ENCODE measurements at regions not wholly inside any gene's neighbourhood (a gene's known extent, or its start where the extent isn't known, plus 50 kb on each side); places are given as distances from the start of the nearest gene placed in this dataset.

DNA sequence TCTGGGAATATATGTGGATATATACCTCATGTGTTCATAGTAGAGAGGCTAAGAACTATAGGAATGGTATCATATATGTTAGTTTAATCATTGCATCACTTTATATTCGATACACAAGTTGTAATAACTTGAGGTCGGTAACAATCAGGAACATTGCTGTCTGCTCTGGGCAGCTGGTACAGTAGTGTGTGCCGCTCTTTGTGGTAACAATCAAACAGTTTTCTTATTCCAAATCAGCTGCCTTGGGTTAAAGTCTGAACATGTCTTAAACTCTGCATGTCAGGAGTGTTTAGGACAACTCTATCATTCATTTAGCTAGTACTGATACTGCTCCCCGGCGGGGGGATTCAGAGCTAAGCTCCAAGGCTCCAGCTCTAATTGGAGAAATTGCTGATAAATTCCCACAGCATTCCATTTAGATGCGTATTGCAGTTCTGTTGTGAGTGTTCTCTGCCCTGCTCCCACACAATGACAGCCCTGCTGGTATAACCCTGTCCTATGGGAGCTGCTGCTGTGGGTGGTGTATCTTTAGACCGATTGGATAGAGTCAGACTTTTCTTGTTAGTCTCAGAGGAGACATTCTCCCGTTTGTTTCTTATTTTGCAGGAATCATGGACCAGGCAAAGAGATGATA, 707.5 kb upstream of the FZD8 start:
- DNase-seq, result no peak

DNA sequence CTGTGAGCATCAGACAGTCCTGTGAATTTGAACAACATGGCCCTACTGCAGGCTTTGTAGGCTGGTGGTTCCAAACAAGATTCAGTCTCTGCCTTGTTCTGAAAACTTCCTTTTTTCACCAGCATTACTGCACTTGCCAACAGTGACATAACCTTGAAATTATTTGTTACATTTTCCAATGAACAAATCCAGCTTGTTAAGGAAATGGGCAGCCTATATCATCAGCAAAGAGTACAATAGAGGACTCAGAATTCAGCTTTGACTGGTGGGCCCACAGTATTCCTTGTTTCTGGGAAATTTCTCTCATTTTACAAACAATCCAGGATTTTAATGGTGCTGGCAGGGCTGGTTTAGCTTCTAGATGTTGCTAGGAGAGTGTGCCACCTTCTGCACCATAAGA, 703.7 kb upstream of the FZD8 start:
- no peak for DNase-seq

DNA sequence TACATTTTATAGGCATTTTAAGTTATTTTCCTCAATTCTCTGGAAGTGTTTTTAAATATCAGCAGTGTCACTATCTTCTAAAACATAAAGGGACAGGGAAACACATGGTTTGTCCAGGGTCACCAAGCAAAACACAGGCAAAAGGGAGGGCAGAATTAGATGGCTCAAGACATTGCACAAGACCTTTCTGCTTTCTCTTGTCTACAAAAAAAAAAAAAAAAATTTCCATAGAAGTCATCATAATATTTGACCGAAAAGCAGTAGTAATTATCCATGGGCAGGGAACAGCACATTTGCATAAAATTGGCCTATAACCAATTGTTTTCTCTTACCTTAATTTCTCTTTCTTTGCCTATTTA, 703.1 kb upstream of the FZD8 start:
- DNase-seq, result no peak

DNA sequence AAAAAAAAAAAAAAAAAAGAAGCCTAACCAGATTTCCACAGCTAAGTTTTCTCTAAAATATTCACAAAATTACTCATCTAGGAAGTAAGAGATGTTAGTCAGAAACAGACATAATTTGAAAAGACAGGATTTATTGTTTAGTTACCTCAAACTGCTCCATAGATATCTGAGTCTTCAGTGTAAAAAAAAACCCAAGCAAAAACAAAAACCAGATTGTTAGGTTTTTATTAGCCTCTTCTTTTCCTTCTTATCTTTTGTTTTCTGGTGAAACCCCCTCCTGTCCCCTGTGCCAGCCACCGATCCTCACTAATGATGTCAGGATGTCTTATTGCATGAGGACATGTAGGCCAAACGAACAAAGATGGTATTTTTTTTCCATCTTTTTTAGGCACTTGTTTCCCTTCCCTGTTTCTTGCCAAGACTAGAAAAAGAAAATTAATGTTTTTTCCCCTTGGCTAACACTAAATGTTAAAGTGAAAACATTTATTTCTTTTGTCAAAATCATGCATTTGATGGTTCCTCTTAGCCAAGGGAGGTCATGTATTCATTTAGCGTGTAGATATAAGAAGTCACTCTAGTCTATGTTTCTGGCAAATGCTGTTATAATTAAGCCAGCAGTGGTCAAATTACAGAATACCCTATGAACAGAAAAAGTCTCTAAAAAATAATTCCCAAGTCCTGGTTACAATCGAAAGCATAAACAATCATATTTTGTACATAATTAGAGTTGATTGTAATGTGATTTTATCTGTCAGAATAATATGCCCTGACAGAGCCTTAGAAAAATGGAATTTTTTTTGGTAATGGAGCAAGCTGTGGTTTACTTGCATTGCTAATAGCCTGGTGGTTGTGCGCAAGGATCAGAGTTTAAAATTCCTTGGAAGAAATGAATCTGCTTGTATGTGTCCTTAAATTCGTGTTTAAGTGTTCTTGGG, 702.4 kb upstream of the FZD8 start:
- DNase-seq, result no peak

DNA sequence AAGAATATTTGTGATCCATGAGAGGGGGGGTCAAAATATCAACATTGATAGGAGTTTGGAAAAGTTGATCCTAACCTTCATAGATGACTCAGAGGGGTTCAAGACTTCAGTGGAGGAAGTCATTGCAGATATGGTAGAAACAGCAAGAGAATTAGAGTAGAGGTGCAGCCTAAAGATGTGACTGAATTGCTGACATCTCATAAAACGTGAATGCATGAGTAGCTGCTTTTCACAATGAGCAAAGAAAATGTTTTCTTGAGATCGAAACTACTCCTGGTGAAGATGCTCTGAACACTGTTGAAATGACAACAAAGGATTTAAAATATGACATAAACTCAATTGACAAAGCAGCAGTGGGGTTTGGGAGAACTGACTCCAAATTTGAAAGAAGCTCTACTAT, 700.7 kb upstream of the FZD8 start:
- no peak for DNase-seq

DNA sequence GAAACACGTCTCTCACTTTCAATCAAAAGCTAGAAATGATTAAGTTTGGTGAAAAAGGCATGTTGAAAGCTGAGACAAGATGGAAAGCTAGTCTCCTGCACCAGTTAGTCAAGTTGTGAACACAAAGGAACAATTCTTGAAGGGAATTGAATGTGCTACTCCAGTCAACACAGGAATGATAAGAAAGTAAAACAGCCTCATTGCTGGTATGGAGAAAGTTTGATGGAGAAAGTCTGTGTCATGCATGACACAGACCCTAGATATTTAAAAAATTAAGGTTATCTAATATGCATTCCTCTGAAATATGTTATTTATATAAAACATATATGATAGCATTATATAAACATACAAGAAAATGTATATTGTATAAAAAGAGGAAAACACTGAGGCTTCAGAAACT, 699.4 kb upstream of the FZD8 start:
- no peak for DNase-seq

DNA sequence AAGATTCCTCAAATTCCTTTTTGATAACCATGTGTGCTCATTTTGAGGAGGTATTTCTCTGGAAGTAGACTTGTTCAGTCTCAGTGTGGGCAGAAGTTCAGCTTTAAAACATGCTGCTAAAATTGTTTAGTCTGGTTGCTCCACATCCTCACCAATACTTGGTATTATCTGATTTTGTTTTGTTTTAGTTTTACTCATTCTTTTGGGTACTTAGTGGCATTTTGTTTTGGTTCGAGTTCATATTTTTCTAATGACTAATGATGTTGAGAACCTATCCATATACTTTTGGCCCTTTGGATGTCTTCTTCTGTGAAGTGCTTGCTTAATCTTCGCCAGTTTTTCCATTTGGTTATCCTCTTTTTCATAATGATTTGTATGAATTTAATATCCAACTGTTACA, 694.2 kb upstream of the FZD8 start:
- DNase-seq, result no peak

DNA sequence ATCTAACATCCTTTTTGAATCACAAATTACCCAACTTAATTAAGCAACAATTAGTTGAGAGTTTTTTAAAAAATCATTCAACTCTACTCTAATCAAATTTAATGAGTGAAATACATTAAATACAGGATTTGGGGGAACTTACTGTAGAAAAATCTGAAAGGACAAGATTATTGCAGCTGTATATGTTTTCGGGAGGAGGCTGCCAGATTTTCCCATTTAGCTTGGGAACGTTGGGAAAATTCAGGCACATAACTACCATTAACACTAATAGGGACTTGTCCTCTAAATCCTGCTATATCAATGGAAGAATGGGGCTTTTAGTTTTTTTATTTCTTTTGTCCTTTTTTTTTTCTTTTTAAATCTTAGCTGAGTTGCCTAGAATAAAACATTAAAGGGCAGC, 691.4 kb upstream of the FZD8 start:
- DNase-seq, result no peak

DNA sequence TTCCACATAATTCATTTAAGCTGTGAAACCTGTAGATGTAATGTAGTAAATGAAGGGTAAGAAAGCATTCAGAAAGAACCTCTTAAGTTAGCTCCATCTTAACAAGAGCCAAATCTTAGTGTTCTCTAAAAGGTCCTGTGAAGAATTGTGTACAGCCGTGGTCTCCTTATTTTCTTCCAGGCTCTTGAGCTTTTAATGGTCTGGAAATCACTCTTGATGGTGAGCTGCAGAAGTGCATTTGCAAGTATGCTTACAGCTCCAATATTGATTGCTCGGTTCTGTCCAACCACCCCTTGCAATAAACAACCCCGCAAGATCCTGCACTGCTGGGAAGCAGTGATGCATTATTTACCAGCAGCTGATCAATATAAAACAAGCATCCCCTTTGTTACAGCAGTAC, 690.8 kb upstream of the FZD8 start:
- no peak for DNase-seq

DNA sequence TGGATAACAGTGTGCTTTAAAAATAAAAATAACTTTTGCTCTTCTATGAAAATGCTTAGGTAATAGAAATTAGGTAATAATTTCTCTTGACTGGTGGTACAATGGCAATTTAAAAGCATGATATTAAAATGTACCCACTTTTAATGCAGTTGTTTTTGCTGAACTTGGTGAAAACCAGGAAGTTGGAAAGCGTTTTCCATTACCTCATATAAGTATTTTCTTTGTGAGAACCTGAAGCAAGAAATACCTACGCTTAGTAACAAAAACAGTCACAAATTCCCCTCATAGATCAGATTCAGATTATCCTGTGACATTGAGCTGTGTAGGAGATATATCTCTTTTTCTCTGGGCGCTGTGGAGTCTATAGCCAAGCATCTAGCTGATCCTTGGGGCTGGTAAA, 689.0 kb upstream of the FZD8 start:
- DNase-seq, result no peak

DNA sequence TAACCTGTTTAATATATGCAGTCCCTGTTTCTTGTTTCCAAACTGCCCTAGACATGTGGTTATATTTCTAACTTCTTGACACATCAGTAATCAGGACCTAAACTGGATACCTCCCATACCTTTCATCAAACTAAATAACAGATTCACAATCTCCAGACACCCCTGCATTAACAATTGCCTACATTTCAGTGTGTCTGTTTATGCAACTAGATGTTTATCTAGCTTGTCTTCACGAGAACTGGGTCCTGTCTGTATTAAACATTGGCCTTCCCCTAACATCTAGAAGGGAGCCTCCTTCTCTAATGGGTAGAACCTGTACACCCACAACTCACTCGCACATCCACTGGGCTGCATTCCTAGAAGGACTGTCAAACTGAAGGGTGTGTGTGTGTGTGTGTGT, 683.7 kb upstream of the FZD8 start:
- no peak for DNase-seq

DNA sequence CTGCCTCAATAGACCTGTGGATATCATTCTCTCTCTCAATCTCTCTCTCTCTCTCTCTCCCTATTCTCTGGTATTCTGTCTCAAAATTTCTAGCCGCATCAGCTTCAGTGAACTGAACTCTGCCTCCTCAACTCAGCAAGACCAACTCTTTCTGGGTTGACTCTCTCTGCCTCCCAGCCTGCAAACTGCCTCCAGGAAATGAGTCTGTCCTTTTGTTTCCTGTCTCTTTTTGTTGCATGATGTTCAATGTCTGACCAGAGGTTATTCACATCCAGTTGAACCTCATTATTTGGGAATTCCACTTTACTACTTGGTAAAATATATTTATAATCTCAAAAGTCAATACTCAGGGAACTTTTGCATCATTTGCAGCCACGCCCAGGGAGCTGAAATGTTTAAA, 682.7 kb upstream of the FZD8 start:
- DNase-seq, result no peak

DNA sequence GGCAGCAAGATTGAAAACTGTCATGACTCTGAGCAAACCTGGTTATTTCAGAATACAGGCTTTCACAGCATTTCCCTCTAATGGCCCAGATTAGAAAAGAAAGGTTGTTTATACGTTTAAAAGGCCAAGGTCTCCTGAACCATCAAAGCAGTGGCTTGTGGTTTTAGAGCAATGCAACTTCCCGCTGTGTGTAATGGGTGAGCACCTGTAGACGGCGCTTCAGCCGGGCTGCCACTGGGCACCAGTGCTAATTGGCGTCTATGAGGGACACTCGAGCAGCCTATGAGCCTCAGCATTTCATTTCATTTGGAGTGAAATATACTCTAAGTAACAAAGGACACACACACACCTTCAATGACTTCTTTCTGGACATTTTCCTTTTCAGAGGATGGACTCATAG, 671.0 kb upstream of the FZD8 start:
- no peak for DNase-seq

DNA sequence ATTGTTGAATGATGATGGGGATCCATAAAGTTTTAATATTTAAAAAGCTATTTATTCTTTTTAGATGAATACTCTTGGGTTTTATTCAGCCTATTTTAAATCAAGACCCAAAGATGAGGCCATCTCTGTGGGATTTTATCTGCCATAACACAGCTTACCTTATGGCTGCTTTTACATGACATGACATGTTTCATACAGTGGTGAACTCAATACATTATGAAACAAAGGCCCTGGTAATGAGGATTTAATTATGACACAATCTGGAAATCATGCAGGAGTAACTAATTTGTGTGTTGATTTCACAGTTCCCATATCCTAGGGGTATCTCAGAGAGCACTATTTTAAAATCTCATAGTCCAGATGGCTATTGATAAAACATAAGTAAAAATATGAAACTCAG, 661.8 kb upstream of the FZD8 start:
- no peak for DNase-seq

DNA sequence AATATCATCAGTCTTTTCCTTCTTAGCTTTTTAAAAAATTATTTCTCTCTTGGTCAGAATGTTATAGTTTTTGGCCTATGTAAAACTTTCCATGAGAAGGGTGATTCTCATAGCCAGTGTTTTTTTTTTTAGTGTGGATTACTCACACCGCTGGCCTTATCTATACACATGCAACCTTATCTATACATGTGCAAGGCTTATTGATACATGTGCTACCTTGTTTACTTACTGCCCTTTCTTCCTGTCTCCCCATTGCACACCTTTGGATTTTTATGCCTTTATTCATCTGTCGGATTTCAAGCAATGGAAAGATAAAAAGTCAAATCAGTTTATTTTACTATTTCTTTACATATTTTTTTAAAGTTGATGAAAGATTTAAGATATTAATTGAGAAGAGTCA, 660.0 kb upstream of the FZD8 start:
- no peak for DNase-seq

DNA sequence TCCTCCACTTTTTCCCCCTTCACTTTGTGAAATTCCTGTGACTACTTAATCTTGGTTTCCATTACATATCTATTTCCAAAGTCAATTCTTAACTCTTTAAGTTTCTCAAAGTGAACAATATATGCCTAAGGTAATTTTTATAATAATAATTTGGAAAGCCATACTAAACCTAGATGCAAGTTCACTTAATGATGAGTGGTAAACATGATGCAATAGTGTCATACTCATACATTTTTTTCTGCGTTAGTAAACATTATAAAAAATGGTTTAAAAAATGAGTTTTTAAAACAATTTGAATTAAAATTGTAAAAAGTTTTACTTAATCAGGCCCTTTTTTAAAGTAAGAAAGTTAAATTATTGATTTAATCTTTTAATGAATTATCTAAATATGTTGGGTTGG, 659.4 kb upstream of the FZD8 start:
- no peak for DNase-seq

DNA sequence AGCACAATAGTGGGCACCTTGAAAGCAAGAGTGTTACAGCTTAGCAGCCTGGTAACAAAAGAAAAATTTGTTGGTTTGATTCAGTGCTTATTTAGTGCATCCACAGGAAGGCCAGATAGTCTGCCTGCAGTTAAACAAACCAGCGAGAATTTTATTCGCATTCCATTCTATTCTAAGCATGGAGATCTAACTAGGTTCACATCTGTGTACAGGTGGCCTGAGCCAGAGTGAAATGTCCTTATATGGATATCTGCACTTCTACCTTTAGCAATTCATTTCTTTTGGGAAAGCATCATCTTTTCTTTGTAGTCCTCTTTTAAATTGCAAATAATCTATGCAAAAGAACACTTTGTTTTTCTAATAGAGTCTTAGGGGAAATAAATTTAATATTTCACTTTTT, 659.0 kb upstream of the FZD8 start:
- DNase-seq, result no peak

DNA sequence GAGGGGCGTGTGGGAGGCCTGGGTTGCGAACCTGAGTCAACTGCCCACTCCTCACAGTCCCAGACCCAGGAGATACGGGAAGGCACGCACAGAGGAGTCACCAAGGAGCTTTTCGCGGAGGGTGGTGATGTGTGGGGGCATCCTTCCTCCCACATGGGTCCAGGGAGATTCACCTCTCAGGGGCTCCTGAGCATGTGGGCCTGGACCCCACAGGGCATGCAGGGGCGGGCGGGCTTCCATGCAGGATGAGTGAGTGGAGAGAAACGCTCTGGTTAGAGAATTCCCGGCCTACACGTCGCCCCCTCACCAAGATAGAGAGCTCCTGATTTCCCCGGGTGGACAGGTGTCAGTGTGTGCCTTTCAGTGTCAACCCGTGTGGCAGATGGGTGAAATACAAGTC, 641.7 kb upstream of the FZD8 start:
- DNase-seq, result no peak

DNA sequence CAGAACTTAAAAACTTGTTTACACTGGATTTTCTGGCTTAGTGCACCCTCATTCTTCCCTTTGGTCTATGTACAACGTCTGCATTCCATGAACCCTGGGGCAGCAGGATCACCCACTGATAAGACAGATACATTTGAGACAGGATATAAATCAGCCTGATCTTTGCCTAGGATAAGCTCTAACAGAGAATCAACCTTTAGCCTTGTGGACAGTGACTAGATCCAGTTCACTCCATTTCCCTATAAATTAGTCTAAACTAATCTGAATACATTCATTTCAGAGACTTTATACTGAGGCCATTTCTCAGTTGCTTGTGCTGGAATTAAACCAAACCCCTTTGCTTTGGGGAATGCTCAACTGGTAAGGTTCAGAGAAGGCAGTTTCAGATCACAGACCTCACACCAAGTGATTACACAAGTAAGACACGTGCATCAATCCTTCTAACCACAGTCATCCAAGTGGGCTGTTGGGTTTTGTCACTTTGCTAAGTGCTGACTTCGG, 639.8 kb upstream of the FZD8 start:
- DNase-seq, result no peak

DNA sequence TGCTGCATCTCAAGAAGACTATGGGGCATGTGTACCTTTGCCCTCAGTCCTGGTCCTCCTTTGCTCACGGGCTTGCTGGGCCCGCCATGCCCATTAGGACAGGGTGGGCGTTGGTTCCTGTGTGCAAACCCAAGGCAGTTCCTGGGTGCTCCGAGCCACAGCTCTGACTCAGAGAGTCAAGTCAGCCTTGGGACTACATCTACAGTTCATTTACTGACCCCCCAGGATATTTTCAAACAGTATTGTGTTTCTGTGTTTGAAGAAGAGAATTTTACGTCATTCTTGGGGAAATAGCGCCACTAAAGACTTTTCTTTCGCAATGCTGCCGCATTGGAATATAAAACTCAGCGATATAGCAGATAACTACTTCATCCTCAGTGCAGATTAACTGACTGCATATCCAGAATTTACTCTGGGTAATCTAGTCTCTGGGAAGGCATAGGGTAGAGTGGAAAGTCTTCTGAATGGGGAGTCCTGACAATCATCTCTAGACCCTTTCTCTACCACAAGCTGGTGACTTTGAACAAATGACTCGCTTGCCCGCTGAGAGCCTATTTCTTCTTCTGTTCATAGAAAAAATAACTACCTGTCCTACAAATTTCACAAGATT, 638.9 kb upstream of the FZD8 start:
- no peak for DNase-seq

DNA sequence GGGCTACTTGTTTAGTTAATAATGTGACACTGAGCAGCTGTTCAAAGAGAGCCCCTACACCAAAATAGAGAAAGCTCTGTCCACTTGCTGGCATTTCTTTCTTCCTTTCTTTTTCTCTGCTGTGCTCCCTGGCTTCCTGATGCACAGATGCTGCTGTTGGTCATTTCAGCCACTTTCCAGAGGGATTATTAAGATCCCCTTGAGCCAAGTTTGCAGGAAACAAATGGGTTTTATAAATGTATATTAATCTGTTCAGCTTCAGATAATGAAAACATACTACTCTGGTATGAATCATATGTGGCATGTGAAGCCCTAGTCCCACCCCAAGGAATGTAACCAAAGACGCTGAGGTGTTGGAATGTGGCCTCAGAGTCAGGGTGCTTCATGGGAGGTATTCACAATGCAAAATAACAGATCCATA, 638.2 kb upstream of the FZD8 start:
- DNase-seq, result no peak

DNA sequence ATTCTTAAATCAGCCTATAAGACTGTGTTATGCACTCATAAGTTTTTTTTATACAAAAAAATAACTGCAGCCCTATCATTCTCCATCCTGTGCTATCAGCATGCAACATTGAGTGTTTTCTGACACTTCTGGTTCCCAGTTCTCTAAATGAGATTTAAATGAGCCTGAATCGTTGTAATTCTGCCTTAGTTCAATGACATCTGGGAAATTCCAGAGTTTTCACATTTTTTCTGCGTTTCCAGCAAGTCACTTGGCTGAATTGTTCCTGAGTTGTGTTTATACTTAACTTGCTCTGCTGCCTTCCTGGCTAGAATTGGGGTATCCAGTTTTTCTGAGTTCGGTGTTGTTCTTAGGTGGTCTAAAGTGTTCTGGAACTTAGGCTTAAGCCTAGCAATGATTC, 636.1 kb upstream of the FZD8 start:
- no peak for DNase-seq

DNA sequence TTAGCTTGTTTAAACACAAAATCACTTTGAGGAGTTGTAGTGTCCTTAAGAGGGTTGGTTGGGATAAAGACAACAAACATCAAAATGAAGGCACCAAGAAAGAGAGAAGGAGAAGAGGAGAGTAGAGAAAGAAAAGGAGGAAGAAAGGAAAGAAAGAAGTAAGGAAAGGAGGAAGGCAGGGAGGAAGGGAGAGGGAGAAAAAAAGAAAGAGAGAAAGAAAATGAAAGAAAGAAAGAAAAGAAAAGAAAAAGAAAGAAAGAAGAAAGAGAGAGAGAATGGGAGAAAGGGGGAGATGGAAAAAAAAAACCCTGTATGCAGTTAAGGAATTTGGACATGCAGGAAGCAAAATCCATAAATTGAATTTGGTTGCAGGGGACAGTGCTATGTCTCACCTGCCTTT, 635.4 kb upstream of the FZD8 start:
- DNase-seq, result no peak

DNA sequence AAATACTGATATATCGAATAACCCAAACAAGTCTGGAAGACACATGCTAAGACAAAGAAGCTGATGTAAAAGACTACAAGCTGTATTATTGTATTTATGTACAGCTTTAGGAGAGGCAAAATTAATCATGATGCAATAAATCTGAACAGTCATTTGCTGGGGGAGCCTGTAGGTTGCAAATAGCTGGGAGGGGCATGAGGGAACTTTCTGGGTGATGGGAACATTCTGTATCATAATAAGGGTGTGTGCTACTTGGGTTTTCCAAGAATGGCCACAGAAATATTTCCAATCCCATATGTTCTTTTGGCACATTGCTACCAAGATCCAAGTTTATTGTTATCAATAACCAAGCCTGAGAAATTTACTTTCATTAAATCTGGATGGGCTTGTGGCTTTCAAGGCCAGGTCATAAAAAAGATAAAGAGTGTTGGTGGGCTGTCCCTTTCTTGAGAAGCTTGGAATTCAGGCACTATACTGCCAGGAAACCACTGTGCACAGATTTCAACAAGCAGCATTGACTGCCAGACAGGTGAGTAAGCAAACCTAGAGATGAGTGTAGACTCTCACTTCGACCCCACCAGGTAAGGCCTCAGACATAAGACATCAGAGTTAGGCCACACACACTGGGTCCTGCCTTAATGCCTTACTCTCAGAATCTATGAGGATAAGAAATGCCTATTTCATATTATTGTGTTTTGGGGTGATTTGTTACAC, 629.7 kb upstream of the FZD8 start:
- DNase-seq, result no peak
